SH-SY5Y (cell line): ENCODE measurements at regions not wholly inside any gene's neighbourhood (a gene's known extent, or its start where the extent isn't known, plus 50 kb on each side); places are given as distances from the start of the nearest gene placed in this dataset.

ENCODE experiments used
- GATA2 ChIP-seq: IDR thresholded peaks from 2 replicates; pipeline ENCODE4 v1.6.1; 2011; ENCODE audit warnings: mild to moderate bottlenecking, low read depth, low read length
- GATA3 ChIP-seq: IDR thresholded peaks from 2 replicates; pipeline ENCODE4 v1.6.1; 2011; ENCODE audit warnings: low read depth, mild to moderate bottlenecking, low read length, moderate library complexity

DNA sequence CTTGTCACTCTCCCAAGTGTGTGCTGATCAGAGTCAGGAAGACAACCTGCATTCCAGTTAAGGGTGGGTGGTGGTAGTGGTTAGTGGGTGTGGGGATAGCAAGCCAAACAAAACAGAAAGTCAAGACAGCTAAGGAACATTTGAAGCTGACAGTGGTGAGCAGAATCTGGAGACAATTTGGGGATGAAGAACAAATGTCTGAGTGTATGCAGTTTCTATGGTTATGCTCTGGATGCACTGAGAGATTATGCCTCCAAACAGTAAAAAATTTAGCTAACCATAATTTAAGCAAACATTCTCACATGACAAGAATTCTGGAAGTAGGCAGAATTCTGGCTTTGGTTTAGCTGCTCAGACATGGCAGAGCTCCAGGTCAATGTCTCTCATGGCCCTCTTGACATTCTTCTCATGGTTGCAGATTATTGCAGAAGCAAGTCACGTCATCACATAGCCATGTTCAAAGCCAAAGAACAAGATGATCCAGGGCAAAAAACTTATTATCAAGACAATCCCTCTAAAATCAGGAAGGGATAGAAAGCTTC, 148.7 kb downstream of the LURAP1L start:
- no peak for TF ChIP-seq GATA3
- no peak for TF ChIP-seq GATA2
